ENCODE measurements at regions not wholly inside any gene's neighbourhood (a gene's known extent, or its start where the extent isn't known, plus 50 kb on each side); places are given as distances from the start of the nearest gene placed in this dataset.

- no peak overlapping the region for H3K27ac Mint-ChIP-seq (ENCODE audit: unreplicated experiment)
- H3K4me1 Mint-ChIP-seq = peaks cover 32% of the 10 kb centered on the region
- no peak for DNase-seq (ENCODE audit: low read depth, low spot score)
- no peaks in the 10 kb centered on the region for H3K36me3 Mint-ChIP-seq (ENCODE audit: low read depth)
- no peak for TF ChIP-seq CTCF (conservative IDR thresholded peaks at IDR 0.05)
- no peak overlapping the region for H3K4me3 Mint-ChIP-seq
- H3K27me3 Mint-ChIP-seq (ENCODE audit: low read depth) = peaks cover 6% of the 10 kb centered on the region
- H3K9me3 Mint-ChIP-seq = no peaks in the 10 kb centered on the region
These were observed 240.5 kb downstream of the TTLL2 start for GRCh38 chr6:167565388-167565787.

GRCh38 chr6:167565884-167566599 is 241.2 kb downstream of the TTLL2 start:
- no peak overlapping the region for H3K4me3 Mint-ChIP-seq
- no peaks in the 10 kb centered on the region for H3K36me3 Mint-ChIP-seq (ENCODE audit: low read depth)
- DNase-seq (ENCODE audit: low read depth, low spot score) = no peak
- H3K27ac Mint-ChIP-seq (ENCODE audit: unreplicated experiment) = peak overlapping the region; percentile 62
- TF ChIP-seq CTCF (conservative IDR thresholded peaks at IDR 0.05) = no peak
- peaks cover 27% of the 10 kb centered on the region for H3K4me1 Mint-ChIP-seq
- H3K9me3 Mint-ChIP-seq = no peaks in the 10 kb centered on the region
- H3K27me3 Mint-ChIP-seq (ENCODE audit: low read depth) = peaks cover 6% of the 10 kb centered on the region

DNA sequence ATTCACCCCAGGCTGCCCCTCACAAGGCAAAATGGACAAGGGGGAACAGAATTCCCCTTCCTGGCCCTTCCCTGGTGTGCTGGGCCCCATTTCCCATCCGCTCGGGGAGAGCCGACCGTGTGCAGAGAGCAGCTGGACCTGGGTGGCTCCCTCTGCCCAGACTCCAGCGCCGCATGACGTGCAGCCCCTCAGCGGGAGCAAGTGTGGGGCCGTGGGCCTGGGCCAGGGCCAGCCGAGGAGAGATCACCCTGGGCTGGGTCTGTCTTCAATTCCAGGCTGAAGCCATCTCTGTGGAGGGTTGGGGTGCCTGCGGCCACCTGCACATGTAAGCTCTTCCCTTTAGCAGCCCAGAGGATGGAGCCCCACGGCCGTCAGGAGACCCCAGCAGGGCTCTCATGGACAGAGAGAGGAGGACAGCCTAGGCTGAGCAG is 241.8 kb downstream of the TTLL2 start:
- no peaks in the 10 kb centered on the region for H3K9me3 Mint-ChIP-seq
- no peak overlapping the region for H3K27ac Mint-ChIP-seq (ENCODE audit: unreplicated experiment)
- TF ChIP-seq CTCF (conservative IDR thresholded peaks at IDR 0.05) = no peak
- H3K4me3 Mint-ChIP-seq = no peak overlapping the region
- no peak for DNase-seq (ENCODE audit: low read depth, low spot score)
- no peaks in the 10 kb centered on the region for H3K36me3 Mint-ChIP-seq (ENCODE audit: low read depth)
- H3K4me1 Mint-ChIP-seq = peaks cover 29% of the 10 kb centered on the region
- H3K27me3 Mint-ChIP-seq (ENCODE audit: low read depth) = peaks cover 6% of the 10 kb centered on the region

GRCh38 chr6:167567142-167568033 is 242.5 kb downstream of the TTLL2 start:
- no peak for TF ChIP-seq CTCF (conservative IDR thresholded peaks at IDR 0.05)
- peaks cover 32% of the 10 kb centered on the region for H3K4me1 Mint-ChIP-seq
- H3K27ac Mint-ChIP-seq (ENCODE audit: unreplicated experiment) = peak overlapping the region; percentile 57
- H3K9me3 Mint-ChIP-seq = no peaks in the 10 kb centered on the region
- H3K36me3 Mint-ChIP-seq (ENCODE audit: low read depth) = no peaks in the 10 kb centered on the region
- peaks cover 6% of the 10 kb centered on the region for H3K27me3 Mint-ChIP-seq (ENCODE audit: low read depth)
- DNase-seq (ENCODE audit: low read depth, low spot score) = no peak
- no peak overlapping the region for H3K4me3 Mint-ChIP-seq

DNA sequence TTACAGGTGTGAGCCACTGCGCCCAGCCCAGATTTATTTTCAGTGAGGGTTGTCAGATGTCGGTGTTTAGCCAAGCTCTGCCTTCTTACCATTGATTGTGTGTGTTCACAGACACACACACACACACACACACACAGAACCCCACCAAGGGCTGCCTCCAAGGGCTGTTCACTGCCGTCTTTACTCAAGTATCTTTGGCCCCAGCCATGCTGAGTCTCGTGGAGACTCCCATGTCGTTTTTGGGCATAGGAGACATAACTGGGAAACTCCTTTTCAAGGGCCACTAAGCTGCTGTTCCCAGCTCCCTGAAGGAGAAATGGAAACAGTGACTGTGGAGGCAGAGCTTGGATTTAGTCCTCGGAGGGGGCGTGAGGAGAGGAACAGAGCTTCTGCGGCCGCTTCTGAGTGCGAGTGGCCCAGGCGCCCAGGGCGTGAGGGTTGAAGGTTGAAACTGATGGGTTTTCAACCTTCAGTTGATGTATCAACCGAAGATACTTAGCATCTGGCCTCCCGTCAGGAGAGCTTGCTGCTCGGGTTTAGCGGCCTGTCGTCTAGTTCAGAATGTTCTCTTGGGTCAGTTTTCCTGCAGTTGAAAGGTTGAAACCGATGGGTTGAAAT is 243.6 kb downstream of the TTLL2 start:
- Mint-ChIP-seq H3K4me1 (peaks cover 41% of the 10 kb centered on the region), H3K4me3 (no peak overlapping the region), H3K27me3 (ENCODE audit: low read depth) (peaks cover 12% of the 10 kb centered on the region), H3K36me3 (ENCODE audit: low read depth) (no peaks in the 10 kb centered on the region), H3K9me3 (no peaks in the 10 kb centered on the region), H3K27ac (ENCODE audit: unreplicated experiment) (no peak overlapping the region)
- no peak for DNase-seq (ENCODE audit: low read depth, low spot score)
- no peak for TF ChIP-seq CTCF (conservative IDR thresholded peaks at IDR 0.05)

All from neural crest cell (in vitro differentiated cells).